ENCODE measurements at regions not wholly inside any gene's neighbourhood (a gene's known extent, or its start where the extent isn't known, plus 50 kb on each side); places are given as distances from the start of the nearest gene placed in this dataset.

DNA sequence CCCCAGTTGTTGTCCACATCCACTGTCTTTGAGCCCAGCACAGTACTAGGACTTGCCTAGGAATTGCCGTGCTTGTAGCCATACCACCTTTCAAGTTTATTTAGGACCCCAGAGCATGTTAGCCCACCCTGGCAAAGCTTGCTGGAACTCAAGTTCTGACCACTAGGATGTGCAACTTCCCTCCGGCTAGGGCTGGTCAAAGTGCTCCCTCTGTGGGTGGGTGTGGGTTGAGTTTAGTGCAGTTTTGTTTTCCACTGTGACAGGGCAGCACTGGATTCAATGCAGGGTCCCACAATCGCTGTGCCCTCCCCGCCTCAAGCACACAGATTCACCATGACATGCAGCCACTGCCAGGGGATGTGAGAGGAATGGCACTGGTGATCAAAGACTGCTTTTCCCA is 96.0 kb downstream of the RASGEF1B start:
- Histone ChIP-seq H3F3A (ENCODE audit: insufficient read depth) (no peaks in the 10 kb centered on the region), H3K9me2 (replicated peaks; ENCODE audit: insufficient read depth, low read length) (no peaks in the 10 kb centered on the region), H3K27ac (ENCODE audit: low read depth, low read length) (no peak overlapping the region), H3K4me2 (ENCODE audit: low read depth, low read length, poor library complexity, severe bottlenecking) (no peak overlapping the region), H3K9me3 (ENCODE audit: insufficient read depth, low read length) (no peaks in the 10 kb centered on the region), H3K4me3 (ENCODE audit: insufficient read depth, low read length, poor library complexity, severe bottlenecking) (no peak overlapping the region), H3K9ac (ENCODE audit: low read length) (no peak overlapping the region), H3K27me3 (ENCODE audit: low read length) (no peaks in the 10 kb centered on the region), H3K36me3 (ENCODE audit: low read length) (no peaks in the 10 kb centered on the region), H3K79me2 (ENCODE audit: insufficient read depth, low read length) (no peaks in the 10 kb centered on the region), H2AFZ (ENCODE audit: low read depth, low read length, severe bottlenecking) (no peak overlapping the region), H4K20me1 (ENCODE audit: low read depth, low read length) (no peaks in the 10 kb centered on the region)
- TF ChIP-seq, protein P1, sequence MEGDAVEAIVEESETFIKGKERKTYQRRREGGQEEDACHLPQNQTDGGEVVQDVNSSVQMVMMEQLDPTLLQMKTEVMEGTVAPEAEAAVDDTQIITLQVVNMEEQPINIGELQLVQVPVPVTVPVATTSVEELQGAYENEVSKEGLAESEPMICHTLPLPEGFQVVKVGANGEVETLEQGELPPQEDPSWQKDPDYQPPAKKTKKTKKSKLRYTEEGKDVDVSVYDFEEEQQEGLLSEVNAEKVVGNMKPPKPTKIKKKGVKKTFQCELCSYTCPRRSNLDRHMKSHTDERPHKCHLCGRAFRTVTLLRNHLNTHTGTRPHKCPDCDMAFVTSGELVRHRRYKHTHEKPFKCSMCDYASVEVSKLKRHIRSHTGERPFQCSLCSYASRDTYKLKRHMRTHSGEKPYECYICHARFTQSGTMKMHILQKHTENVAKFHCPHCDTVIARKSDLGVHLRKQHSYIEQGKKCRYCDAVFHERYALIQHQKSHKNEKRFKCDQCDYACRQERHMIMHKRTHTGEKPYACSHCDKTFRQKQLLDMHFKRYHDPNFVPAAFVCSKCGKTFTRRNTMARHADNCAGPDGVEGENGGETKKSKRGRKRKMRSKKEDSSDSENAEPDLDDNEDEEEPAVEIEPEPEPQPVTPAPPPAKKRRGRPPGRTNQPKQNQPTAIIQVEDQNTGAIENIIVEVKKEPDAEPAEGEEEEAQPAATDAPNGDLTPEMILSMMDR (IDR thresholded peaks at IDR 0.05; ENCODE audit: insufficient read depth, low read length, poor library complexity, severe bottlenecking), result no peak
- no peak for TF ChIP-seq EZH2phosphoT487 (conservative IDR thresholded peaks at IDR 0.05; ENCODE audit: low read length)

DNA sequence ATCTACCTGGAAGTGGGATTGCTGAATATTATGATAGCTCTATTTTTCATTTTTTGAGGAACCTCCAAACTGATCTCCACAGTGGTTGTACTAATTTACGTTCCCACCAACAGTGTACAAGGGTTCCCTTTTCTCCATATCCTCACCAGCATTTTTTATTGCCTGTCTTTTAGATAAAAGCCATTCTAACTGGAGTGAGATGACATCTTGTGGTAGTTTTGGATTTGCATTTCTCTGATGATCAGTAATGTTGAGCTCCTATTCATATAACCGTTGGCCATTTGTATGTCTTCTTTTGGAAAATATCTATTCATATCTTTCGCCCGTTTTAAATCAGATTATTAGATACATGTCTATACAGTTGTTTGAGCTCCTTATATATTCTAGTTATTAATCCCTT is 101.8 kb downstream of the RASGEF1B start:
- no peaks in the 10 kb centered on the region for H3K36me3 ChIP-seq (ENCODE audit: low read length)
- H2AFZ ChIP-seq (ENCODE audit: low read depth, low read length, severe bottlenecking), result no peak overlapping the region
- no peak overlapping the region for H3K4me3 ChIP-seq (ENCODE audit: insufficient read depth, low read length, poor library complexity, severe bottlenecking)
- no peak overlapping the region for H3K4me2 ChIP-seq (ENCODE audit: low read depth, low read length, poor library complexity, severe bottlenecking)
- H3F3A ChIP-seq (ENCODE audit: insufficient read depth), result no peaks in the 10 kb centered on the region
- no peak overlapping the region for H3K27ac ChIP-seq (ENCODE audit: low read depth, low read length)
- no peaks in the 10 kb centered on the region for H3K79me2 ChIP-seq (ENCODE audit: insufficient read depth, low read length)
- no peaks in the 10 kb centered on the region for H3K9me2 ChIP-seq (replicated peaks; ENCODE audit: insufficient read depth, low read length)
- H3K9me3 ChIP-seq (ENCODE audit: insufficient read depth, low read length), result no peaks in the 10 kb centered on the region
- H3K27me3 ChIP-seq (ENCODE audit: low read length), result no peaks in the 10 kb centered on the region
- H3K9ac ChIP-seq (ENCODE audit: low read length), result no peak overlapping the region
- TF ChIP-seq EZH2phosphoT487 (conservative IDR thresholded peaks at IDR 0.05; ENCODE audit: low read length), result no peak
- TF ChIP-seq, protein P1 (IDR thresholded peaks at IDR 0.05; ENCODE audit: insufficient read depth, low read length, poor library complexity, severe bottlenecking), result no peak
- H4K20me1 ChIP-seq (ENCODE audit: low read depth, low read length), result no peaks in the 10 kb centered on the region

DNA sequence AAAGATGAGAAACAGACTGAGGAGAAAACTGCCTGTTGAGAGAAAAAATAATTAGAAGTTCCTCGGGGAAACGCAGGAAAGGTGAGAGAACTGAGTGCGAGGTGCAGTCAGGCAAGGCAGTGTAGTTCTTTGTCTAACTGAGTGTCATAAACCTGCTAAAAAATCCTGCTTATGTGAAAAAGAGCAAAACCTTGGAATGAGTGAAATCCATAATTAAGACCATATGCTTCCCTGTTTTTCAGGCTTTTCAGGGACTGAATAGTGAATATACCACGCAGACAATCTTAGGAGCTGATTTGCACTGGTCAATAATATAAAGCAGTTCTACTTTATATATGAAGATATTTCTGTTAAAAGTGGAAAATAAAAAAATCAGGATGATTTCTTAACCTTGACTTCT is 104.9 kb downstream of the RASGEF1B start:
- no peak overlapping the region for H3K4me3 ChIP-seq (ENCODE audit: insufficient read depth, low read length, poor library complexity, severe bottlenecking)
- H3F3A ChIP-seq (ENCODE audit: insufficient read depth), result no peaks in the 10 kb centered on the region
- no peak overlapping the region for H3K9ac ChIP-seq (ENCODE audit: low read length)
- no peak overlapping the region for H3K27ac ChIP-seq (ENCODE audit: low read depth, low read length)
- H3K36me3 ChIP-seq (ENCODE audit: low read length), result no peaks in the 10 kb centered on the region
- no peaks in the 10 kb centered on the region for H4K20me1 ChIP-seq (ENCODE audit: low read depth, low read length)
- TF ChIP-seq, protein P1 (IDR thresholded peaks at IDR 0.05; ENCODE audit: insufficient read depth, low read length, poor library complexity, severe bottlenecking), result no peak
- TF ChIP-seq EZH2phosphoT487 (conservative IDR thresholded peaks at IDR 0.05; ENCODE audit: low read length), result no peak
- no peaks in the 10 kb centered on the region for H3K9me3 ChIP-seq (ENCODE audit: insufficient read depth, low read length)
- no peaks in the 10 kb centered on the region for H3K9me2 ChIP-seq (replicated peaks; ENCODE audit: insufficient read depth, low read length)
- no peak overlapping the region for H3K4me2 ChIP-seq (ENCODE audit: low read depth, low read length, poor library complexity, severe bottlenecking)
- H2AFZ ChIP-seq (ENCODE audit: low read depth, low read length, severe bottlenecking), result no peak overlapping the region
- no peaks in the 10 kb centered on the region for H3K27me3 ChIP-seq (ENCODE audit: low read length)
- H3K79me2 ChIP-seq (ENCODE audit: insufficient read depth, low read length), result no peaks in the 10 kb centered on the region
